ENCODE measurements at regions not wholly inside any gene's neighbourhood (a gene's known extent, or its start where the extent isn't known, plus 50 kb on each side); places are given as distances from the start of the nearest gene placed in this dataset.

DNA sequence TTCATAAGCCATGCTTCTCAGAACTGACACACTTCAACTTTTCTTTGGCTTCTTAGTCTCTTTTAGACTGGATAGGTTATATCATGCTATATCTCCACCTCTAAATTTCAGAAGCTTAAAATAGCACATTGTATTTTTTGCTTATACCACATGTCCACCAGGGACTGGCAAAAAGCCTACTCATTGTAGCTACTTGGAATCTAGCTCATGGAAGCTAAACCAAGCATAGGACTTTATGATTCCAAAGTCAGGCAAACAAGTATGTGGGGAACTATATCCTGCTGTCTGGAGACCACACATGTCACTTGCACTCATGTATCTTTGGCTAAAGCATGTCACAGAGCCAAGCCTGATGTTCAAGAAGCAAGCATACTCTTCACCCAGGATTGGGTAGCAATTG, 245.0 kb upstream of the RASGRP1 start:
- TF ChIP-seq, protein P1, sequence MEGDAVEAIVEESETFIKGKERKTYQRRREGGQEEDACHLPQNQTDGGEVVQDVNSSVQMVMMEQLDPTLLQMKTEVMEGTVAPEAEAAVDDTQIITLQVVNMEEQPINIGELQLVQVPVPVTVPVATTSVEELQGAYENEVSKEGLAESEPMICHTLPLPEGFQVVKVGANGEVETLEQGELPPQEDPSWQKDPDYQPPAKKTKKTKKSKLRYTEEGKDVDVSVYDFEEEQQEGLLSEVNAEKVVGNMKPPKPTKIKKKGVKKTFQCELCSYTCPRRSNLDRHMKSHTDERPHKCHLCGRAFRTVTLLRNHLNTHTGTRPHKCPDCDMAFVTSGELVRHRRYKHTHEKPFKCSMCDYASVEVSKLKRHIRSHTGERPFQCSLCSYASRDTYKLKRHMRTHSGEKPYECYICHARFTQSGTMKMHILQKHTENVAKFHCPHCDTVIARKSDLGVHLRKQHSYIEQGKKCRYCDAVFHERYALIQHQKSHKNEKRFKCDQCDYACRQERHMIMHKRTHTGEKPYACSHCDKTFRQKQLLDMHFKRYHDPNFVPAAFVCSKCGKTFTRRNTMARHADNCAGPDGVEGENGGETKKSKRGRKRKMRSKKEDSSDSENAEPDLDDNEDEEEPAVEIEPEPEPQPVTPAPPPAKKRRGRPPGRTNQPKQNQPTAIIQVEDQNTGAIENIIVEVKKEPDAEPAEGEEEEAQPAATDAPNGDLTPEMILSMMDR (IDR thresholded peaks at IDR 0.05 in 4 of 5, conservative IDR thresholded peaks at IDR 0.05 in 1 of 5): no peak
- no peak for TF ChIP-seq POLR2A (IDR thresholded peaks at IDR 0.05)
